GM13976 (cell line): ENCODE measurements at regions not wholly inside any gene's neighbourhood (a gene's known extent, or its start where the extent isn't known, plus 50 kb on each side); places are given as distances from the start of the nearest gene placed in this dataset.
"Not testable (repeated sequence)": the region's sequence is repeated elsewhere in the genome, so short reads cannot be mapped to it uniquely, and the experiment has no call there.

ENCODE experiments used
- DNase-seq: peaks from one replicate; pipeline ENCODE4 v3.0.0; 2012; ENCODE audit warnings: low spot score
- in situ Hi-C: fragments of 300-500 bp; cut with MboI; formaldehyde crosslinking; loops from one replicate; pipeline ENCODE4 v1.12.0; 2022; ENCODE audit warnings: low sequenced_read_pairs, mixed read lengths, inconsistent platforms; ENCODE audit not compliant: unreplicated experiment
- TF ChIP-seq, protein P1 (sequence below): IDR thresholded peaks from 2 replicates; pipeline ENCODE4 v1.5.1; 2012; ENCODE audit warnings: borderline replicate concordance, mild to moderate bottlenecking; ENCODE audit not compliant: insufficient read depth; ENCODE audit errors: extremely low read depth, missing control alignments, control extremely low read depth

DNA sequence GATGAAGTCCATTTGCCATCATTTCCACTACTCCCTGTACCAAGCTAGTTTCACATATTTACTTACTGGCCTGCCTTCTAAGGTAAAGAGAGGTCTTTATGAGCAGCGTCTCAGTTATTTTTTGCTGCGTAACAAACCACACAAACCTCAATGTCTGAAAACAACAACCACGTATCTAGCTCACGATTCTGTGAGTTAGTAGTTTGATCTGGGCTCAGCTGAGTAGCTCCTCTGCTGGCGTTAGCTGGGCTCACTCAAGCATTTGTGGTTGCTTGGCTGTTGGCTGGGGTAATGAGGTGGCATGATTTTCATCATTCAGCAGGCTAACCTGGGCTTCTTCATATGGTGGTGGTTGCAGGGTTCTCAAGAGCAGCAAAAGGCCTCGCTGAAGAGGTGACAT lies 225.4 kb downstream of the FOXD2 start:
- in situ Hi-C loops = no loop called here
- TF ChIP-seq, protein P1, sequence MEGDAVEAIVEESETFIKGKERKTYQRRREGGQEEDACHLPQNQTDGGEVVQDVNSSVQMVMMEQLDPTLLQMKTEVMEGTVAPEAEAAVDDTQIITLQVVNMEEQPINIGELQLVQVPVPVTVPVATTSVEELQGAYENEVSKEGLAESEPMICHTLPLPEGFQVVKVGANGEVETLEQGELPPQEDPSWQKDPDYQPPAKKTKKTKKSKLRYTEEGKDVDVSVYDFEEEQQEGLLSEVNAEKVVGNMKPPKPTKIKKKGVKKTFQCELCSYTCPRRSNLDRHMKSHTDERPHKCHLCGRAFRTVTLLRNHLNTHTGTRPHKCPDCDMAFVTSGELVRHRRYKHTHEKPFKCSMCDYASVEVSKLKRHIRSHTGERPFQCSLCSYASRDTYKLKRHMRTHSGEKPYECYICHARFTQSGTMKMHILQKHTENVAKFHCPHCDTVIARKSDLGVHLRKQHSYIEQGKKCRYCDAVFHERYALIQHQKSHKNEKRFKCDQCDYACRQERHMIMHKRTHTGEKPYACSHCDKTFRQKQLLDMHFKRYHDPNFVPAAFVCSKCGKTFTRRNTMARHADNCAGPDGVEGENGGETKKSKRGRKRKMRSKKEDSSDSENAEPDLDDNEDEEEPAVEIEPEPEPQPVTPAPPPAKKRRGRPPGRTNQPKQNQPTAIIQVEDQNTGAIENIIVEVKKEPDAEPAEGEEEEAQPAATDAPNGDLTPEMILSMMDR = no peak
- no peak for DNase-seq

DNA sequence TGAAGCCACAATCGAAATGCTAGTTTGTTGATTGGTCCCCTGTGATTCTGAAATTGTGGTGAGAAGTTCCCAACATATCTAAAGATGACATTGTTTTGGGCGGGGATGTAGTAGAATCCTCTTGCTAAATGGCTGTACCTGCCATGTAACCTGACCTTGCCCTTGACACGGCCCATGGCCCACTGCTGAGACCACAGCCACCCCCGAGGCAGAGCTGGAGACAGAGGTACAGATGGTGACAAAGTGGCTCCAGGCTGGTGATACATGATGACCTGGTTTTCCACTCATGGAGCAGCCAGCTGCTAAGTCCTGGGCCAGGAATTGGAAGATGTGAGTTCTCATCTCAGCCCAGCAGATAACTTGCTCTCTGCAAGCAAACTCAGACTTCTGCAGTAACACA lies 226.5 kb downstream of the FOXD2 start:
- in situ Hi-C loops = no loop called here
- no peak for DNase-seq
- TF ChIP-seq, protein P1 = no peak

DNA sequence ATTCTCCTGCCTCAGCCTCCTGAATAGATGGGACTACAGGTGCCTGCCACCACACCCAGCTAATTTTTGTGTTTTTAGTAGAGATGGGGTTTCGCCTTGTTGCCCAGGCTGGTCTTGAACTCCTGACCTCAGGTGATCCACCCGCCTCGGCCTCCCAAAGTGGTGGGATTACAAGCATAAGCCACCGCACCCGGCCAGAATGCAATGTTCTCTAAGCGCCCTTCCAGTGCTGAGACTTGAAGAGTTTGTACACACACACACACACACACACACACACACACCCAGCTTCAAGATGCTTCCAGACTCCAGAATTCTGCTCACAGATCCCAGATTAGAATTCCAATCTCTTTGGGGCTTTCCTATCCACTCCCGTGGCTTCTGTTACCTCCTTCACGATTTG lies 227.1 kb downstream of the FOXD2 start:
- DNase-seq, in situ Hi-C loops: not testable (repeated sequence)

DNA sequence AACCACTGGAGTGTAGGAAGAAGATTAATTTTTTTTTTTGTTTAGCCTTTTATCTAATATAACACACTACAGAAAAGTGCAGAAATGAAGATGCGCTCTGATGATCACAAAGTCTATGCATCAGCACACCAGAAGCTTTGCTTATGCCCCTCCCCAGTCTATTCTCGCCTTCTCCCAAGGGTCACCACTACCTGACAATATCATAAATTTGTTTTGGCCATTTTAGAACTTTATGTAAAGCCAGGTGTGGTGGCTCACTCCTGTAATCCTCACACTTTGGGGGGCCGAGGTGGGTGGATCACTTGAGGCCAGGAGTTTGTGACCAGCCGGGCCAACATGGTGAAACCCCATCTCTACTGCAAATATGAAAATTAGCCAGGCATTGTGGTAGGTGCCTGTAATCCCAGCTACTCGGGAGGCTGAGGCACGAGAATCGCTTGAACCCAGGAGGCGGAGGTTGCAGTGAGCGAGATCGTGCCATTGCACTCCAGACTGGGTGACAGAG lies 231.3 kb downstream of the FOXD2 start:
- TF ChIP-seq, protein P1 = no peak
- in situ Hi-C loops = no loop called here
- no peak for DNase-seq

DNA sequence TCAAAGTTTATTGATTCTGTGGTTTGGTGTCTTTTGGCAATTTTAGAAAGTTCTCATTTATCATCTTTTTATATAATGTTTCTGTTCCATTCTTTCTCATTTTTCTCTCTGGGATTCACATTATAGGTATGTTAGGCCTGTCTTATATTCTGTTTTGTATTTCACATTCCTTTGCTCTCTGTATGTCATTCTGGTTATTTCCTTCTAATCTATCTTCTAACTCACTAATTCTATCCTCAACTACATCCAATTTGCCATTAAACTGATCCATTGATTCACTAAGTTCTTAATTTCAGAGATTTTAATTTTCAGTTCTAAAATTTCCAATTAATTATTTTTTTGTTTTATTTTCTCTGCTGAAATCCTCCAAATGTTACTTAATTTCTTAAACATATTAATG lies 234.8 kb downstream of the FOXD2 start:
- TF ChIP-seq, protein P1 = no peak
- DNase-seq = no peak
- in situ Hi-C loops = no loop called here

DNA sequence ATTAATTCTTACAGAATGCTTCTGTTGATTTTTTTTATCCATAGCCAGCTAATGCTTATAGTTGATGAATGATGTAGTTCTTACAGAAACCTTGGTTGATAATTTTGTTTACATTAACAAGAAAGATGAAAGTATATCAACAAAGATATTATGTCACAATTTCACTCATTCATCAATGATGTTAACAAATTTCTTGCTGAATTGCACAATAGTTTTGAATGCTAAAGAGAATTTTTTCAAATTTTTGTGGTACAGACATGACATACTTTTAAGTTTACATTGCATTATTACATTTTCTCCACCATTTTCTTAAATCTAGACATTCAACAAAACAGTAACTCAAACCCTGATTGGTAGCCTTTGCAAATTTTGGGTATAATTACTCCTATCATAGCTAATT lies 236.3 kb downstream of the FOXD2 start:
- in situ Hi-C loops = no loop called here
- TF ChIP-seq, protein P1 = no peak
- no peak for DNase-seq

DNA sequence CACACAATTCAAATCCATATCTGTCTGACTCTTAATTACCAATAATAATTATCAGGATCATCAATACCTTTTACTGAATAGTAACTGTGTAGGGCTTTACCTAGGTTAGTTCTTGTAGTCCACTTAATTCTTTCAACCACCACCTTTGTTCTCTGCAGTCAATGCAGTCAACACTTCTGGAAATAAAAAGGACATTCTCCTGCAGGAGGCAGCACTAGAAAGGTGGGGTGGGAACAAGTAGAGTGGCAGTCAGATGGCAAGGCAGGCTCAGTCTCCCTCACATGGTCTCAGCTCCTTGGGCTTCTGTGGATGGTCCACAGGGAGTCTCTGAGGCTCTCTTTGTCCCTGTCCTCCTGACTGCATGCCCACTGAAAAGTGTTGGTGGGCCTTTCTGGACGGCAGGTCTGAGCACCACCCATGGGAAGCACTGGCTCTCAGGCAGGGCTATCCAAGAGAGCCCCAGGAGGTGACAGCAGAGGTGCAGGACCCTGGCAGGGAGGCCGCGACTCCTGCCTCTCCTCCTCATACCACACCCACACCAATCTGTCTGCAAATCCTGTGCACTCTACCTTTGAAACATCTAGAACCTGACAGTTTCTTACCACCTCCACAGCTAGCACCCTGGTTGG lies 237.3 kb downstream of the FOXD2 start:
- TF ChIP-seq, protein P1 = no peak
- DNase-seq = no peak
- in situ Hi-C loops = no loop called here
